Smooth muscle cell (in vitro differentiated cells): ENCODE measurements at regions not wholly inside any gene's neighbourhood (a gene's known extent, or its start where the extent isn't known, plus 50 kb on each side); places are given as distances from the start of the nearest gene placed in this dataset.

Experiments used
- DNase-seq: peaks from one replicate; lab custom pipeline; 2025; ENCODE audit not compliant: unreplicated experiment; lab: John Stamatoyannopoulos, UW
- H2AFZ ChIP-seq: fragments of 200-600 bp; sonication (generic); 2 replicates; pipeline ENCODE4 v1.6.0; 2016; ENCODE audit warnings: antibody characterized with exemption, low read depth, mild to moderate bottlenecking
- H3F3A ChIP-seq: fragments of 200-600 bp; sonication (generic); 2 replicates; pipeline ENCODE4 v1.6.0; 2017; ENCODE audit warnings: antibody characterized with exemption, low read depth
- H3K27ac ChIP-seq: fragments of 200-600 bp; sonication (generic); 2 replicates; pipeline ENCODE4 v1.5.1; 2016; ENCODE audit warnings: low read depth, mild to moderate bottlenecking
- H3K27me3 ChIP-seq: fragments of 200-600 bp; sonication (generic); 2 replicates; pipeline ENCODE4 v1.6.1; 2016; ENCODE audit warnings: low read depth, mild to moderate bottlenecking
- H3K36me3 ChIP-seq: fragments of 200-600 bp; sonication (generic); 2 replicates; pipeline ENCODE4 v1.5.1; 2016; ENCODE audit warnings: low read depth
- H3K4me1 ChIP-seq: fragments of 200-600 bp; sonication (generic); 2 replicates; pipeline ENCODE4 v1.5.1; 2016; ENCODE audit warnings: low read depth
- H3K4me2 ChIP-seq: fragments of 200-600 bp; sonication (generic); 2 replicates; pipeline ENCODE4 v1.6.0; 2016; ENCODE audit warnings: mild to moderate bottlenecking
- H3K4me3 ChIP-seq: fragments of 200-600 bp; sonication (generic); 2 replicates; pipeline ENCODE4 v1.5.1; 2016; ENCODE audit warnings: mild to moderate bottlenecking
- H3K79me2 ChIP-seq: fragments of 200-600 bp; sonication (generic); 2 replicates; pipeline ENCODE4 v1.6.0; 2016; ENCODE audit warnings: low read depth, mild to moderate bottlenecking
- H3K9ac ChIP-seq: fragments of 200-600 bp; sonication (generic); 2 replicates; pipeline ENCODE4 v1.6.0; 2016; ENCODE audit warnings: low read depth
- H3K9me3 ChIP-seq: fragments of 200-600 bp; sonication (generic); replicated peaks from 2 replicates; pipeline ENCODE4 v1.5.1; 2016; ENCODE audit warnings: low read depth
- H4K20me1 ChIP-seq: fragments of 200-600 bp; sonication (generic); 2 replicates; pipeline ENCODE4 v1.6.0; 2016; ENCODE audit warnings: low read depth
- CTCF ChIP-seq: fragments of 200-600 bp; sonication (generic); IDR thresholded peaks from 2 replicates; pipeline ENCODE4 v1.5.1; 2017; ENCODE audit warnings: borderline replicate concordance, mild to moderate bottlenecking, antibody characterized with exemption; ENCODE audit not compliant: insufficient read depth, poor library complexity, severe bottlenecking
- WGBS: methylation state at CpG from one replicate; pipeline ENCODE4 v1.1.7; 2016; ENCODE audit warnings: low lambda C conversion rate; 5-methylcytosine and 5-hydroxymethylcytosine counted together

GRCh38 chr5:28117273-28117672 is 1078.9 kb upstream of the CDH9 start:
- Histone ChIP-seq H3K27me3 (no peaks in the 10 kb centered on the region), H3K36me3 (no peaks in the 10 kb centered on the region), H2AFZ (no peak overlapping the region), H3K9ac (no peak overlapping the region), H3K27ac (no peak overlapping the region), H4K20me1 (no peaks in the 10 kb centered on the region), H3K4me3 (no peak overlapping the region), H3K9me3 (no peaks in the 10 kb centered on the region), H3F3A (no peaks in the 10 kb centered on the region), H3K4me2 (no peak overlapping the region), H3K4me1 (no peaks in the 10 kb centered on the region), H3K79me2 (no peaks in the 10 kb centered on the region)
- DNase-seq = no peak
- 82% methylated on average over 2 of the region's 2 CpGs for WGBS
- no peak for TF ChIP-seq CTCF

GRCh38 chr5:28110781-28111180 is 1072.4 kb upstream of the CDH9 start:
- DNase-seq = no peak
- Histone ChIP-seq H3K9ac (no peak overlapping the region), H3K27ac (no peak overlapping the region), H3K27me3 (no peaks in the 10 kb centered on the region), H3K4me2 (no peak overlapping the region), H3F3A (no peaks in the 10 kb centered on the region), H3K9me3 (no peaks in the 10 kb centered on the region), H2AFZ (no peak overlapping the region), H3K4me3 (no peak overlapping the region), H3K79me2 (no peaks in the 10 kb centered on the region), H3K4me1 (no peaks in the 10 kb centered on the region), H3K36me3 (no peaks in the 10 kb centered on the region), H4K20me1 (no peaks in the 10 kb centered on the region)
- no peak for TF ChIP-seq CTCF
- WGBS = 84% methylated on average over 6 of the region's 6 CpGs

- Histone ChIP-seq H4K20me1 (no peaks in the 10 kb centered on the region), H3K9ac (no peak overlapping the region), H3F3A (no peaks in the 10 kb centered on the region), H3K4me1 (no peaks in the 10 kb centered on the region), H3K4me2 (no peak overlapping the region), H3K36me3 (no peaks in the 10 kb centered on the region), H3K27ac (no peak overlapping the region), H3K4me3 (no peak overlapping the region), H3K79me2 (no peaks in the 10 kb centered on the region), H3K27me3 (no peaks in the 10 kb centered on the region), H2AFZ (no peak overlapping the region), H3K9me3 (no peaks in the 10 kb centered on the region)
- no peak for TF ChIP-seq CTCF
- no peak for DNase-seq
Measured at GRCh38 chr5:28104080-28104479, 1065.7 kb upstream of the CDH9 start.

GRCh38 chr5:28084069-28084468 is 1045.7 kb upstream of the CDH9 start:
- no peak for TF ChIP-seq CTCF

More at GRCh38 chr5:28084069-28084468, 1045.7 kb upstream of the CDH9 start:
- no peak for DNase-seq
- Histone ChIP-seq H4K20me1 (no peaks in the 10 kb centered on the region), H3K27ac (no peak overlapping the region), H3K4me1 (no peaks in the 10 kb centered on the region), H3F3A (no peaks in the 10 kb centered on the region), H3K4me3 (no peak overlapping the region), H2AFZ (no peak overlapping the region), H3K27me3 (no peaks in the 10 kb centered on the region), H3K9me3 (no peaks in the 10 kb centered on the region), H3K4me2 (no peak overlapping the region), H3K36me3 (no peaks in the 10 kb centered on the region), H3K79me2 (no peaks in the 10 kb centered on the region), H3K9ac (no peak overlapping the region)
- WGBS = 94% methylated on average over 11 of the region's 11 CpGs
